ENCODE measurements at regions not wholly inside any gene's neighbourhood (a gene's known extent, or its start where the extent isn't known, plus 50 kb on each side); places are given as distances from the start of the nearest gene placed in this dataset.

GRCh38 chr1:57910305-57910704 lies 486.4 kb upstream of the DAB1 start:
- TF ChIP-seq, protein P1, sequence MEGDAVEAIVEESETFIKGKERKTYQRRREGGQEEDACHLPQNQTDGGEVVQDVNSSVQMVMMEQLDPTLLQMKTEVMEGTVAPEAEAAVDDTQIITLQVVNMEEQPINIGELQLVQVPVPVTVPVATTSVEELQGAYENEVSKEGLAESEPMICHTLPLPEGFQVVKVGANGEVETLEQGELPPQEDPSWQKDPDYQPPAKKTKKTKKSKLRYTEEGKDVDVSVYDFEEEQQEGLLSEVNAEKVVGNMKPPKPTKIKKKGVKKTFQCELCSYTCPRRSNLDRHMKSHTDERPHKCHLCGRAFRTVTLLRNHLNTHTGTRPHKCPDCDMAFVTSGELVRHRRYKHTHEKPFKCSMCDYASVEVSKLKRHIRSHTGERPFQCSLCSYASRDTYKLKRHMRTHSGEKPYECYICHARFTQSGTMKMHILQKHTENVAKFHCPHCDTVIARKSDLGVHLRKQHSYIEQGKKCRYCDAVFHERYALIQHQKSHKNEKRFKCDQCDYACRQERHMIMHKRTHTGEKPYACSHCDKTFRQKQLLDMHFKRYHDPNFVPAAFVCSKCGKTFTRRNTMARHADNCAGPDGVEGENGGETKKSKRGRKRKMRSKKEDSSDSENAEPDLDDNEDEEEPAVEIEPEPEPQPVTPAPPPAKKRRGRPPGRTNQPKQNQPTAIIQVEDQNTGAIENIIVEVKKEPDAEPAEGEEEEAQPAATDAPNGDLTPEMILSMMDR (IDR thresholded peaks at IDR 0.05; ENCODE audit: insufficient read depth, low read depth, low read length), result no peak
- no peak for TF ChIP-seq EZH2 (IDR thresholded peaks at IDR 0.05; ENCODE audit: insufficient read depth, low read length)

Measured in astrocyte (in vitro differentiated cells and primary cell).